D341Med (cell line): ENCODE measurements at regions not wholly inside any gene's neighbourhood (a gene's known extent, or its start where the extent isn't known, plus 50 kb on each side); places are given as distances from the start of the nearest gene placed in this dataset.

ENCODE experiments used
- DNase-seq: peaks from one replicate; pipeline ENCODE4 v3.0.0; 2012; ENCODE audit warnings: low spot score

DNA sequence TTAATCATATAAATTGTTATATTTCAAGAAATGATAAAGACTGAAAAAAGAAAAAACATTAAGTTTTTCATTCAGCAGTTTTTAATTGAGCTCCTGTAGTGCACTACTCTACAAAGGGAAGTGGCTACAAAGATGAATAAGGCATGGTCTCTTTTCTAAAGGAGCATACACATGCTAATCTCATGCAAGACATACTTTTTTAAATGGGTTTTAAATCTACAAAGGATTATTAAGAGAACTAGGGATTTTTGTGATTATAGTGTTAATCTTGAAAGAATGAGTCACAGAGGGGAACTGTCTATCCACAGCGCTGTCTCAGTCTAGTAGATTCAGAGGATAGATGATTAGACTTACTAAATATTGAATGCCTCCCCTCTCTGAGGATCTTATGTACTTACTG, 1722.2 kb downstream of the RPA4 start:
- DNase-seq: no peak

- no peak for DNase-seq
Observed at GRCh38 chrX:98607739-98608138, 1724.0 kb downstream of the RPA4 start.

- no peak for DNase-seq
Observed at GRCh38 chrX:98627645-98628044, 1743.9 kb downstream of the RPA4 start.

DNA sequence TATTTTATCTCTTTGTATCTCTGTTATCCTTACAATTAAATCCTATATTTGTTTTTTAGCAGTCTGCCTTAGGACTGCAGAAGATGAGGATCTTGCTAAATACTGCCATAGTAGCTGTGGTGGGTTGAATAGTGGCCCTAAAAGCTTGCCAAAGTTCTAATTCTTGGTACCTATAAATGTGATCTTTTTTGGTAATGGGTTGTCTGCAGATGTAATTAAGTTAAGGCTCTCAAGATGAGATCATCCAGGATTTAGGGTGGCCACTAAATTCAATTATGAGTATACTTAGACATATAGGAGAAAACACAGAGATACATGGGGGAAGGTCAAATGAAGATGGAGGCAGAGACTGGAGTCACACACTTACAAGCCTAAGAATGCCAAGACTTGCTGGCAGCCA, 1753.7 kb downstream of the RPA4 start:
- DNase-seq: no peak

GRCh38 chrX:98646351-98646750, 1762.6 kb downstream of the RPA4 start:
- no peak for DNase-seq

DNA sequence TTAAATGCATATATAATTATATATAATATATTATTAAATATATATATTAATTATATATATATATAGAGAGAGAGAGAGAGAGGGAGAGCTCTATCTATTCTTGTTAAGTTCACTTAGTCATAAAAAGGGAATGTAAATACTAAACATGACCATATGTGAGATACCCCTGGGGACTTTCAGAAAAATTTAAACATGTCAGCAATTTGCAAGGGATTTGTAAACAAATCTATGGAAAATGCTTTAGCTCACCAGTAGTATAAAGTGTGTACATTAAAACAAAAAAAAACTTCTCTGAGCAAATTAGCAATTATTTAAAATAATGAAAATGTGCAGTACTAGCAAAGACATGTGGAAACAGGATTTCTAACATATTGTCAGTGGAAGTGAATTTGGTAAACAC, 1755.5 kb downstream of the PCDH19 start:
- no peak for DNase-seq
